GM19043 (cell line): ENCODE measurements at regions not wholly inside any gene's neighbourhood (a gene's known extent, or its start where the extent isn't known, plus 50 kb on each side); places are given as distances from the start of the nearest gene placed in this dataset.

ENCODE experiments used
- ATAC-seq: cut with Tn5 transposase; IDR thresholded peaks from one replicate; pipeline ENCODE4 v1.9.1; 2021; ENCODE audit warnings: low read depth; ENCODE audit not compliant: unreplicated experiment

GRCh38 chr1:14538335-14538734, 60.1 kb upstream of the KAZN start:
- no peak for ATAC-seq

- ATAC-seq: no peak
Measured at GRCh38 chr1:14539309-14539708, 59.2 kb upstream of the KAZN start.

GRCh38 chr1:14539953-14540563, 58.4 kb upstream of the KAZN start:
- no peak for ATAC-seq

GRCh38 chr1:14541348-14541747, 57.1 kb upstream of the KAZN start:
- ATAC-seq: no peak

- no peak for ATAC-seq
Measured at GRCh38 chr1:14543191-14543840, 55.2 kb upstream of the KAZN start.

GRCh38 chr1:14544319-14544718, 54.2 kb upstream of the KAZN start:
- no peak for ATAC-seq

GRCh38 chr1:14545422-14546025, 53.0 kb upstream of the KAZN start:
- no peak for ATAC-seq

- no peak for ATAC-seq
Measured at GRCh38 chr1:14546416-14546815, 52.1 kb upstream of the KAZN start.
